MM.1S (cell line): ENCODE measurements at regions not wholly inside any gene's neighbourhood (a gene's known extent, or its start where the extent isn't known, plus 50 kb on each side); places are given as distances from the start of the nearest gene placed in this dataset.

Experiments
- DNase-seq: peaks from one replicate; pipeline ENCODE4 v3.0.0-alpha.2; 2015
- H2AFZ ChIP-seq: fragments of 300-600 bp; sonication (generic); 2 replicates; pipeline ENCODE4 v1.6.0; 2016; ENCODE audit warnings: antibody characterized with exemption, low read length
- H3F3A ChIP-seq: fragments of 300-600 bp; sonication (generic); 2 replicates; pipeline ENCODE4 v1.6.1; 2016; ENCODE audit warnings: mild to moderate bottlenecking, antibody characterized with exemption, low read length, moderate library complexity, mixed read lengths; ENCODE audit not compliant: insufficient read depth
- H3K27ac ChIP-seq: fragments of 300-600 bp; sonication (generic); 2 replicates; pipeline ENCODE4 v1.5.1; 2016; ENCODE audit warnings: mild to moderate bottlenecking, low read length
- H3K27me3 ChIP-seq: fragments of 300-600 bp; sonication (generic); replicated peaks from 2 replicates; pipeline ENCODE4 v1.6.0; 2016; ENCODE audit warnings: low read length; ENCODE audit not compliant: insufficient read depth
- H3K36me3 ChIP-seq: fragments of 300-600 bp; sonication (generic); replicated peaks from 2 replicates; pipeline ENCODE4 v1.6.1; 2016; ENCODE audit warnings: mild to moderate bottlenecking, low read length, mixed read lengths; ENCODE audit not compliant: insufficient read depth
- H3K4me1 ChIP-seq: fragments of 300-600 bp; sonication (generic); 2 replicates; pipeline ENCODE4 v1.6.1; 2016; ENCODE audit warnings: low read length, mixed read lengths
- H3K4me2 ChIP-seq: fragments of 300-600 bp; sonication (generic); 2 replicates; pipeline ENCODE4 v1.6.0; 2016; ENCODE audit warnings: low read depth, low read length
- H3K4me3 ChIP-seq: fragments of 300-600 bp; sonication (generic); 2 replicates; pipeline ENCODE4 v1.5.1; 2016; ENCODE audit warnings: low read length, mixed read lengths
- H3K79me2 ChIP-seq: fragments of 300-600 bp; sonication (generic); 2 replicates; pipeline ENCODE4 v1.6.1; 2016; ENCODE audit warnings: mixed run types, low read length, mixed read lengths
- H3K9ac ChIP-seq: fragments of 300-600 bp; sonication (generic); 2 replicates; pipeline ENCODE4 v1.6.1; 2016; ENCODE audit warnings: low read length, mixed read lengths
- H3K9me2 ChIP-seq: fragments of 300-600 bp; sonication (generic); replicated peaks from 2 replicates; pipeline ENCODE4 v1.6.1; 2016; ENCODE audit warnings: mild to moderate bottlenecking, low read length, mixed read lengths; ENCODE audit not compliant: insufficient read depth
- H3K9me3 ChIP-seq: fragments of 300-600 bp; sonication (generic); replicated peaks from 2 replicates; pipeline ENCODE4 v1.6.1; 2016; ENCODE audit warnings: mild to moderate bottlenecking, low read length, mixed read lengths; ENCODE audit not compliant: insufficient read depth
- H4K20me1 ChIP-seq: fragments of 300-600 bp; sonication (generic); 2 replicates; pipeline ENCODE4 v1.6.1; 2016; ENCODE audit warnings: mild to moderate bottlenecking, low read length, moderate library complexity, mixed read lengths; ENCODE audit not compliant: insufficient read depth
- EZH2 ChIP-seq: fragments of 300-600 bp; sonication (generic); optimal IDR thresholded peaks from 2 replicates; pipeline ENCODE3; 2017; ENCODE audit warnings: low read depth, mild to moderate bottlenecking, antibody characterized with exemption, low read length, mixed read lengths
- EZH2phosphoT487 ChIP-seq: fragments of 300-600 bp; sonication (generic); IDR thresholded peaks from 2 replicates; pipeline ENCODE4 v1.6.1; 2018; ENCODE audit warnings: antibody characterized with exemption, low read length
- TF ChIP-seq, protein P1 (sequence below): fragments of 300-600 bp; sonication (generic); IDR thresholded peaks from 2 replicates; pipeline ENCODE4 v1.5.1; 2016; ENCODE audit warnings: antibody characterized with exemption, low read length, mixed read lengths

DNA sequence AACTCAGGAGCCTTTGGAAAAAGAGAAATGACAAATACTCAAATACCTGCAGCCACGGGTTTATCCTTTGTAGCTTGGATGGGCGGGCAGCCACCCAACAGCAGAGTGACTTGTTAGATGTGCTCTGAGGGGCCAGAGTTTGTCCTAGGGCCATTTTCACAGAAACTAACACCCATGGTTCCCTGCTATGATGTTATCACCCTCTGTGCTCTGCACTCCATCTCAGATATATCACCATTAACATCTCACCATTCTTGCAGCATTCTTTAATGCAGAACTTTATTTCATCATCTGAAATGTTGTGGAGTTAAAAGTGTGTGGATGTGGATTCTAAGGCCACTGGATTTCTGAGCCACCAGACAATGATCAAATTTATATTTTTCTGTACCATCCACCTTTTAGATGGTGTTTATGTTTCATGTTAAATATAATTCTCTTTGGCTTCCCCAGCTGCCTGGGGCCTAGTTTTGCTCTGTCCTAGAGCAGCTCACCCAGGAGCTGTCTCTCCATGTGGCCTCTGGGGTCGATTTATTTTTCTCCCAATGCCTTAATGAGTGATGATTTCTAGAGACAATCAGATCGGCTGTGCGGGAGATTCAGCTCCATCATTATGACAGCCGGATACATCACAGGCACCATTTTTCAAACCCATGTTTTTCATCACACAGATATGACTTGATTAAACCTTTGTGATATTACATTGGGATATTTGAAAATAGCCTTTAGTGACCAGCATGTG, 380.8 kb downstream of the BCOR start:
- no peak for DNase-seq
- Histone ChIP-seq H2AFZ (no peak overlapping the region), H3K9me3 (no peaks in the 10 kb centered on the region), H3K4me1 (no peaks in the 10 kb centered on the region), H3K4me2 (no peak overlapping the region), H3K79me2 (no peaks in the 10 kb centered on the region), H3K4me3 (no peak overlapping the region), H3K27ac (no peak overlapping the region), H3F3A (no peaks in the 10 kb centered on the region), H3K9ac (no peak overlapping the region), H4K20me1 (no peaks in the 10 kb centered on the region), H3K27me3 (no peaks in the 10 kb centered on the region), H3K36me3 (no peaks in the 10 kb centered on the region), H3K9me2 (no peaks in the 10 kb centered on the region)
- no peak for TF ChIP-seq EZH2phosphoT487
- TF ChIP-seq, protein P1, sequence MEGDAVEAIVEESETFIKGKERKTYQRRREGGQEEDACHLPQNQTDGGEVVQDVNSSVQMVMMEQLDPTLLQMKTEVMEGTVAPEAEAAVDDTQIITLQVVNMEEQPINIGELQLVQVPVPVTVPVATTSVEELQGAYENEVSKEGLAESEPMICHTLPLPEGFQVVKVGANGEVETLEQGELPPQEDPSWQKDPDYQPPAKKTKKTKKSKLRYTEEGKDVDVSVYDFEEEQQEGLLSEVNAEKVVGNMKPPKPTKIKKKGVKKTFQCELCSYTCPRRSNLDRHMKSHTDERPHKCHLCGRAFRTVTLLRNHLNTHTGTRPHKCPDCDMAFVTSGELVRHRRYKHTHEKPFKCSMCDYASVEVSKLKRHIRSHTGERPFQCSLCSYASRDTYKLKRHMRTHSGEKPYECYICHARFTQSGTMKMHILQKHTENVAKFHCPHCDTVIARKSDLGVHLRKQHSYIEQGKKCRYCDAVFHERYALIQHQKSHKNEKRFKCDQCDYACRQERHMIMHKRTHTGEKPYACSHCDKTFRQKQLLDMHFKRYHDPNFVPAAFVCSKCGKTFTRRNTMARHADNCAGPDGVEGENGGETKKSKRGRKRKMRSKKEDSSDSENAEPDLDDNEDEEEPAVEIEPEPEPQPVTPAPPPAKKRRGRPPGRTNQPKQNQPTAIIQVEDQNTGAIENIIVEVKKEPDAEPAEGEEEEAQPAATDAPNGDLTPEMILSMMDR = no peak
- no peak for TF ChIP-seq EZH2

DNA sequence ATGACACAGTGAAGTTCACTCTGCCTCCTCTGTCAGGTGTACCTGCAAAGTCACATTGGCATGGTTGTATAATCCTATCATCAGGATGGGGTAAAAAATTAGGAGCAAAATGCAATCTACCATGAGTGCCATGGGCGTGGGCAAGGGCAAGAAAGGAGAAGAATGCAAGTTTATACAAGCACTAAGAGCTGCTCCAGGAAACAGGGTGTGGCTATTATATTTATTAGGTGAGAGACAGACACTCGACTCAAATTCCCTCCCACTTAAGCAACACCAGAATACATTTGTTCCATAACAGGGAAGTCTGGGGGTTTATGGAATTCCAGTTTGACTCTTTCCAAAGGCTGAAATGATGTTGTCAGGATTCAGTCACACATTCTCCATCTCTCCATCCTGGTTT, 378.8 kb downstream of the BCOR start:
- no peaks in the 10 kb centered on the region for H3F3A ChIP-seq

DNA sequence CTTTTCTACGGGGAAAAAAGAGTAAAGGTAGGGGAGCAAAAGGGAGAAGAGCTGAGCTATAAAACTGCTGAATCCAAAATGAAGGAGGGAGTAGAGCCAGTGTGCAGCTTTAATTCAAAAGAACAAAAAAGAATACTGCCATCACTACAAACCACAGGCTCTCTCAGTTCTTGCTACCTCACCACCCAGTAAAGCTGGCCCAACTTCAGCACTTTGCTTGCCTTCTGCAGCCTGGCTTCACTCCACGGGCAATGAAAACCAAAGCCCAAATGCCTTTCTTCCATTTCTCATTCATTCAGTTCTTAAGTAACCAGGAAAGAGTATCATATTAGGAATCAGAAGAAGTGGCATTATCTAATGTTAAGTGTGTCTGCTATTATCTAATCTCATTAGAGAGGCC, 376.8 kb downstream of the BCOR start:
- Histone ChIP-seq H3K27me3 (no peaks in the 10 kb centered on the region), H3K4me2 (no peak overlapping the region), H3K36me3 (no peaks in the 10 kb centered on the region), H3K9me3 (no peaks in the 10 kb centered on the region), H3K9ac (no peak overlapping the region), H2AFZ (no peak overlapping the region), H3F3A (no peaks in the 10 kb centered on the region), H4K20me1 (no peaks in the 10 kb centered on the region), H3K9me2 (no peaks in the 10 kb centered on the region), H3K4me3 (no peak overlapping the region), H3K27ac (no peak overlapping the region), H3K4me1 (no peaks in the 10 kb centered on the region), H3K79me2 (no peaks in the 10 kb centered on the region)
- DNase-seq = no peak
- TF ChIP-seq, protein P1 = no peak
- no peak for TF ChIP-seq EZH2phosphoT487
- no peak for TF ChIP-seq EZH2

More for the DNA sequence above, 378.8 kb downstream of the BCOR start:
- no peaks in the 10 kb centered on the region for H3K36me3 ChIP-seq
- no peaks in the 10 kb centered on the region for H3K9me2 ChIP-seq
- H3K27ac ChIP-seq = no peak overlapping the region
- TF ChIP-seq EZH2 = no peak
- TF ChIP-seq EZH2phosphoT487 = no peak
- TF ChIP-seq, protein P1 = no peak
- no peak overlapping the region for H3K4me3 ChIP-seq
- H4K20me1 ChIP-seq = no peaks in the 10 kb centered on the region
- H3K4me2 ChIP-seq = no peak overlapping the region
- H3K4me1 ChIP-seq = no peaks in the 10 kb centered on the region
- no peaks in the 10 kb centered on the region for H3K79me2 ChIP-seq
- H3K9me3 ChIP-seq = no peaks in the 10 kb centered on the region
- H3K27me3 ChIP-seq = no peaks in the 10 kb centered on the region
- no peak for DNase-seq
- no peak overlapping the region for H3K9ac ChIP-seq
- H2AFZ ChIP-seq = no peak overlapping the region
